ENCODE measurements at regions not wholly inside any gene's neighbourhood (a gene's known extent, or its start where the extent isn't known, plus 50 kb on each side); places are given as distances from the start of the nearest gene placed in this dataset.

GRCh38 chr3:106182950-106183511 is 314.2 kb upstream of the CBLB start:
- Histone ChIP-seq H3K27ac (no peak overlapping the region), H3K36me3 (replicated peaks) (no peaks in the 10 kb centered on the region), H3K4me3 (ENCODE audit: low read depth, low read length) (no peak overlapping the region), H3K27me3 (replicated peaks) (no peaks in the 10 kb centered on the region)
- in situ Hi-C loops (cut with HindIII; ENCODE audit: low pct_ligation_motif_present, low sequenced_read_pairs), result no loop called here
- no peak for DNase-seq
- TF ChIP-seq CTCF (IDR thresholded peaks at IDR 0.05; ENCODE audit: low read depth, low read length, missing control alignments), result no peak

DNA sequence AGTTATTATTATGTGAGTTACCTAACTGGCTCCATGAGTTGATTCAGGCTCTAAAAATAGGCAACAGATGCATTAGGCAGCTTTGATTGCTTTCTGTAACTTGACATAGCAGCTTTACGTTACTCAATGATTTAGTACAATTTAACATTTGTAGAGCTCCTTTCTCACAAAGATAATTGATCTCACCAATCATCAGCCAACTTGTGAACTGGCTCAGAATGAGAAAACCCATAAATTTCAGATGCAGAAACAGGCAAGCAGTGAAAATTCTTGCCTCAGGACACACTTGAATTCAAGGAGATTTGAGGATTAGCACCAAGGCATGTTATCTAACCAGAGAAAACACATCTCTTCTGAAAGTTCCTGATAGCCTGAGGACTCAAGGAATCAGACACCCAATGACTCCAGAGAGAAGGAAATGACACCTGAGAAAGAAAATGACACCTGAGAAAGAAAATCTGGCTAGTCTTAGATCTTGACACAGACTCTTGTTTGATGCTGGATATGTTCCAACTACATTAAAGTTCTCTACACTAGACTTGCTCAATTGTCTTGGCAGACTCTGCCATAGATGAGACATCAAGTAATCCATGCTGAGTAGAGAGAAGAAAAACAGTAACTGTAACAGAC is 315.1 kb upstream of the CBLB start:
- H3K27me3 ChIP-seq (replicated peaks), result no peaks in the 10 kb centered on the region
- peak; percentile 46 for DNase-seq
- H3K36me3 ChIP-seq (replicated peaks), result no peaks in the 10 kb centered on the region
- no peak overlapping the region for H3K27ac ChIP-seq
- in situ Hi-C loops (cut with HindIII; ENCODE audit: low pct_ligation_motif_present, low sequenced_read_pairs), result no loop called here
- no peak for TF ChIP-seq CTCF (IDR thresholded peaks at IDR 0.05; ENCODE audit: low read depth, low read length, missing control alignments)
- no peak overlapping the region for H3K4me3 ChIP-seq (ENCODE audit: low read depth, low read length)

- Histone ChIP-seq H3K27me3 (replicated peaks) (no peaks in the 10 kb centered on the region), H3K4me3 (ENCODE audit: low read depth, low read length) (no peak overlapping the region), H3K36me3 (replicated peaks) (no peaks in the 10 kb centered on the region), H3K27ac (no peak overlapping the region)
- TF ChIP-seq CTCF (IDR thresholded peaks at IDR 0.05; ENCODE audit: low read depth, low read length, missing control alignments), result no peak
- DNase-seq, result no peak
- in situ Hi-C loops (cut with HindIII; ENCODE audit: low pct_ligation_motif_present, low sequenced_read_pairs), result no loop called here
These were observed 316.0 kb upstream of the CBLB start for GRCh38 chr3:106184540-106185457.

- TF ChIP-seq CTCF (IDR thresholded peaks at IDR 0.05; ENCODE audit: low read depth, low read length, missing control alignments), result no peak
- in situ Hi-C loops (cut with HindIII; ENCODE audit: low pct_ligation_motif_present, low sequenced_read_pairs), result no loop called here
- no peak overlapping the region for H3K27ac ChIP-seq
- no peaks in the 10 kb centered on the region for H3K36me3 ChIP-seq (replicated peaks)
- DNase-seq, result no peak
- no peak overlapping the region for H3K4me3 ChIP-seq (ENCODE audit: low read depth, low read length)
- no peaks in the 10 kb centered on the region for H3K27me3 ChIP-seq (replicated peaks)
These were observed 317.1 kb upstream of the CBLB start for GRCh38 chr3:106185949-106186348.

- Histone ChIP-seq H3K27ac (no peak overlapping the region), H3K4me3 (ENCODE audit: low read depth, low read length) (no peak overlapping the region), H3K36me3 (replicated peaks) (no peaks in the 10 kb centered on the region), H3K27me3 (replicated peaks) (no peaks in the 10 kb centered on the region)
- DNase-seq, result no peak
- no peak for TF ChIP-seq CTCF (IDR thresholded peaks at IDR 0.05; ENCODE audit: low read depth, low read length, missing control alignments)
- in situ Hi-C loops (cut with HindIII; ENCODE audit: low pct_ligation_motif_present, low sequenced_read_pairs), result no loop called here
These were observed 321.5 kb upstream of the CBLB start for GRCh38 chr3:106190296-106190695.

All from brain microvascular endothelial cell (primary cell).